Activated CD4-positive, alpha-beta T cell treated with anti-CD3 and anti-CD28 coated beads for 24 hours (primary cell): ENCODE measurements at regions not wholly inside any gene's neighbourhood (a gene's known extent, or its start where the extent isn't known, plus 50 kb on each side); places are given as distances from the start of the nearest gene placed in this dataset.

ENCODE experiments used
- DNase-seq, 2 donors: peaks; one replicate each; pipeline ENCODE4 v3.0.0-alpha.2; 2020; ENCODE audit warnings: low read depth in 2 of 2

- no peak for DNase-seq
These were observed 162.2 kb downstream of the GADD45G start for GRCh38 chr9:89766991-89767390.

- no peak for DNase-seq
These were observed 163.2 kb downstream of the GADD45G start for GRCh38 chr9:89768051-89768450.

GRCh38 chr9:89768650-89769071 is 163.8 kb downstream of the GADD45G start:
- DNase-seq: no peak

- no peak for DNase-seq
These were observed 165.8 kb downstream of the GADD45G start for GRCh38 chr9:89770531-89771174.

GRCh38 chr9:89771205-89771604 is 166.4 kb downstream of the GADD45G start:
- DNase-seq: no peak

- DNase-seq: no peak
These were observed 168.4 kb downstream of the GADD45G start for GRCh38 chr9:89773170-89773569.

- DNase-seq: no peak
These were observed 170.1 kb downstream of the GADD45G start for GRCh38 chr9:89774858-89775370.

GRCh38 chr9:89775641-89776040 is 170.8 kb downstream of the GADD45G start:
- DNase-seq: no peak

GRCh38 chr9:89776795-89777525 is 172.1 kb downstream of the GADD45G start:
- DNase-seq: no peak

- DNase-seq: no peak
These were observed 172.7 kb downstream of the GADD45G start for GRCh38 chr9:89777544-89777943.

- DNase-seq: no peak
These were observed 173.6 kb downstream of the GADD45G start for GRCh38 chr9:89778100-89779090.

- DNase-seq: no peak
These were observed 174.8 kb downstream of the GADD45G start for GRCh38 chr9:89779405-89780203.

GRCh38 chr9:89780959-89781358 is 176.1 kb downstream of the GADD45G start:
- DNase-seq: no peak

- no peak for DNase-seq
These were observed 177.2 kb downstream of the GADD45G start for GRCh38 chr9:89781838-89782540.

GRCh38 chr9:89786655-89787054 is 181.8 kb downstream of the GADD45G start:
- no peak for DNase-seq

GRCh38 chr9:89787595-89787994 is 182.8 kb downstream of the GADD45G start:
- DNase-seq: no peak

GRCh38 chr9:89788434-89788833 is 183.6 kb downstream of the GADD45G start:
- DNase-seq: no peak

- no peak for DNase-seq
These were observed 185.2 kb downstream of the GADD45G start for GRCh38 chr9:89789922-89790510.

- no peak for DNase-seq
These were observed 185.8 kb downstream of the GADD45G start for GRCh38 chr9:89790542-89791109.

GRCh38 chr9:89791754-89792153 is 186.9 kb downstream of the GADD45G start:
- DNase-seq: no peak
